IgD-negative memory B cell (primary cell): ENCODE measurements at regions not wholly inside any gene's neighbourhood (a gene's known extent, or its start where the extent isn't known, plus 50 kb on each side); places are given as distances from the start of the nearest gene placed in this dataset.

ENCODE experiments used
- H3K27ac Mint-ChIP-seq, 3 donors: one replicate each; pipeline ENCODE4 v1.8.0; 2020 to 2022; ENCODE audit warnings: mild to moderate bottlenecking in 3 of 3, mixed read lengths in 3 of 3, moderate library complexity in 1 of 3
- H3K27me3 Mint-ChIP-seq: one replicate; pipeline ENCODE4 v1.8.0; 2021; ENCODE audit warnings: mixed read lengths
- H3K36me3 Mint-ChIP-seq: one replicate; pipeline ENCODE4 v1.8.0; 2020; ENCODE audit warnings: mild to moderate bottlenecking, mixed read lengths
- H3K4me1 Mint-ChIP-seq, 3 donors: one replicate each; pipeline ENCODE4 v1.8.0; 2020 to 2022; ENCODE audit warnings: mixed read lengths in 3 of 3, mild to moderate bottlenecking in 1 of 3
- H3K4me3 Mint-ChIP-seq, 4 donors: one replicate each; pipeline ENCODE4 v1.8.0; 2020 to 2022; ENCODE audit warnings: mild to moderate bottlenecking in 4 of 4, mixed read lengths in 4 of 4, moderate library complexity in 3 of 4
- H3K9me3 Mint-ChIP-seq, 3 donors: one replicate each; pipeline ENCODE4 v1.8.0; 2020 to 2021; ENCODE audit warnings: mixed read lengths in 3 of 3, mild to moderate bottlenecking in 1 of 3

- no peaks in the 10 kb centered on the region for H3K27me3 Mint-ChIP-seq
- peaks cover 35% of the 10 kb centered on the region for H3K36me3 Mint-ChIP-seq
- no peaks in the 10 kb centered on the region for H3K4me1 Mint-ChIP-seq
- H3K4me3 Mint-ChIP-seq = no peak overlapping the region
- peaks cover 0 to 6% (median 4%) of the 10 kb centered on the region in 3 donors for H3K9me3 Mint-ChIP-seq
- peak overlapping the region in 1 of 3 donors; percentile 54 for H3K27ac Mint-ChIP-seq
Observed at GRCh38 chr22:26779929-26780328, 122.5 kb downstream of the MIAT start.

GRCh38 chr22:26780521-26780920 is 123.1 kb downstream of the MIAT start:
- Mint-ChIP-seq H3K4me1 (peaks cover 0 to 2% (median 1%) of the 10 kb centered on the region in 3 donors), H3K36me3 (peaks cover 30% of the 10 kb centered on the region), H3K9me3 (peaks cover 0 to 6% (median 2%) of the 10 kb centered on the region in 3 donors), H3K27ac (no peak overlapping the region), H3K27me3 (no peaks in the 10 kb centered on the region), H3K4me3 (no peak overlapping the region)

GRCh38 chr22:26781062-26781461 is 123.7 kb downstream of the MIAT start:
- Mint-ChIP-seq H3K4me3 (no peak overlapping the region), H3K27me3 (no peaks in the 10 kb centered on the region), H3K36me3 (peaks cover 28% of the 10 kb centered on the region), H3K9me3 (peaks cover 0 to 6% (median 0%) of the 10 kb centered on the region in 3 donors), H3K4me1 (peaks cover 0 to 5% (median 4%) of the 10 kb centered on the region in 3 donors), H3K27ac (no peak overlapping the region)

GRCh38 chr22:26781596-26781995 is 124.2 kb downstream of the MIAT start:
- Mint-ChIP-seq H3K4me1 (peaks cover 0 to 5% (median 4%) of the 10 kb centered on the region in 3 donors), H3K9me3 (peaks cover 0 to 6% (median 0%) of the 10 kb centered on the region in 3 donors), H3K4me3 (no peak overlapping the region), H3K36me3 (peaks cover 28% of the 10 kb centered on the region), H3K27ac (no peak overlapping the region), H3K27me3 (no peaks in the 10 kb centered on the region)

- H3K9me3 Mint-ChIP-seq = peaks cover 0 to 6% (median 0%) of the 10 kb centered on the region in 3 donors
- H3K36me3 Mint-ChIP-seq = peaks cover 21% of the 10 kb centered on the region
- H3K4me1 Mint-ChIP-seq = peaks cover 0 to 5% (median 4%) of the 10 kb centered on the region in 3 donors
- H3K27me3 Mint-ChIP-seq = no peaks in the 10 kb centered on the region
- no peak overlapping the region for H3K4me3 Mint-ChIP-seq
- H3K27ac Mint-ChIP-seq = no peak overlapping the region
Observed at GRCh38 chr22:26783885-26784284, 126.5 kb downstream of the MIAT start.

GRCh38 chr22:26784772-26785171 is 127.4 kb downstream of the MIAT start:
- Mint-ChIP-seq H3K9me3 (peaks cover 0 to 1% (median 0%) of the 10 kb centered on the region in 3 donors), H3K4me1 (peaks cover 0 to 5% (median 4%) of the 10 kb centered on the region in 3 donors), H3K27me3 (no peaks in the 10 kb centered on the region), H3K27ac (no peak overlapping the region), H3K4me3 (no peak overlapping the region), H3K36me3 (peaks cover 15% of the 10 kb centered on the region)

- H3K4me1 Mint-ChIP-seq = peaks cover 0 to 5% (median 4%) of the 10 kb centered on the region in 3 donors
- H3K27ac Mint-ChIP-seq = no peak overlapping the region
- peaks cover 0 to 2% (median 0%) of the 10 kb centered on the region in 3 donors for H3K9me3 Mint-ChIP-seq
- H3K4me3 Mint-ChIP-seq = no peak overlapping the region
- no peaks in the 10 kb centered on the region for H3K27me3 Mint-ChIP-seq
- H3K36me3 Mint-ChIP-seq = peaks cover 22% of the 10 kb centered on the region
Observed at GRCh38 chr22:26785932-26786331, 128.5 kb downstream of the MIAT start.

GRCh38 chr22:26786398-26786797 is 129.0 kb downstream of the MIAT start:
- H3K4me3 Mint-ChIP-seq = no peak overlapping the region

GRCh38 chr22:26789951-26790350 is 132.6 kb downstream of the MIAT start:
- H3K27ac Mint-ChIP-seq = no peak overlapping the region
- H3K4me3 Mint-ChIP-seq = no peak overlapping the region
- peaks cover 31% of the 10 kb centered on the region for H3K36me3 Mint-ChIP-seq
- peaks cover 0 to 3% (median 0%) of the 10 kb centered on the region in 3 donors for H3K9me3 Mint-ChIP-seq
- peaks cover 0 to 6% (median 4%) of the 10 kb centered on the region in 3 donors for H3K4me1 Mint-ChIP-seq
- no peaks in the 10 kb centered on the region for H3K27me3 Mint-ChIP-seq

More at GRCh38 chr22:26786398-26786797, 129.0 kb downstream of the MIAT start:
- peaks cover 0 to 3% (median 0%) of the 10 kb centered on the region in 3 donors for H3K9me3 Mint-ChIP-seq
- no peak overlapping the region for H3K27ac Mint-ChIP-seq
- no peaks in the 10 kb centered on the region for H3K27me3 Mint-ChIP-seq
- H3K4me1 Mint-ChIP-seq = peaks cover 0 to 5% (median 4%) of the 10 kb centered on the region in 3 donors
- H3K36me3 Mint-ChIP-seq = peaks cover 26% of the 10 kb centered on the region

GRCh38 chr22:26792522-26792921 is 135.1 kb downstream of the MIAT start:
- Mint-ChIP-seq H3K27me3 (no peaks in the 10 kb centered on the region), H3K9me3 (peaks cover 0 to 3% (median 0%) of the 10 kb centered on the region in 3 donors), H3K27ac (no peak overlapping the region), H3K36me3 (peaks cover 34% of the 10 kb centered on the region), H3K4me1 (peaks cover 0 to 2% (median 0%) of the 10 kb centered on the region in 3 donors), H3K4me3 (no peak overlapping the region)

- peaks cover 23% of the 10 kb centered on the region for H3K36me3 Mint-ChIP-seq
- no peaks in the 10 kb centered on the region for H3K27me3 Mint-ChIP-seq
- H3K27ac Mint-ChIP-seq = peak overlapping the region in 1 of 3 donors; percentile 11
- no peaks in the 10 kb centered on the region for H3K9me3 Mint-ChIP-seq
- peaks cover 0 to 4% (median 0%) of the 10 kb centered on the region in 3 donors for H3K4me1 Mint-ChIP-seq
- no peak overlapping the region for H3K4me3 Mint-ChIP-seq
Observed at GRCh38 chr22:26796785-26797184, 139.4 kb downstream of the MIAT start.

- Mint-ChIP-seq H3K4me3 (no peak overlapping the region), H3K27ac (peak overlapping the region in 1 of 3 donors; percentile 71), H3K27me3 (no peaks in the 10 kb centered on the region)
Observed at GRCh38 chr22:26797910-26798309, 140.5 kb downstream of the MIAT start.

GRCh38 chr22:26798462-26799065 is 141.2 kb downstream of the MIAT start:
- no peak overlapping the region for H3K4me3 Mint-ChIP-seq
- no peaks in the 10 kb centered on the region for H3K27me3 Mint-ChIP-seq
- no peak overlapping the region for H3K27ac Mint-ChIP-seq
- H3K9me3 Mint-ChIP-seq = no peaks in the 10 kb centered on the region
- peaks cover 0 to 4% (median 0%) of the 10 kb centered on the region in 3 donors for H3K4me1 Mint-ChIP-seq
- H3K36me3 Mint-ChIP-seq = peaks cover 21% of the 10 kb centered on the region

More at GRCh38 chr22:26797910-26798309, 140.5 kb downstream of the MIAT start:
- H3K4me1 Mint-ChIP-seq = peaks cover 0 to 4% (median 0%) of the 10 kb centered on the region in 3 donors
- no peaks in the 10 kb centered on the region for H3K9me3 Mint-ChIP-seq
- peaks cover 21% of the 10 kb centered on the region for H3K36me3 Mint-ChIP-seq

- H3K9me3 Mint-ChIP-seq = no peaks in the 10 kb centered on the region
- peaks cover 0 to 2% (median 0%) of the 10 kb centered on the region in 3 donors for H3K4me1 Mint-ChIP-seq
- no peak overlapping the region for H3K27ac Mint-ChIP-seq
- no peaks in the 10 kb centered on the region for H3K27me3 Mint-ChIP-seq
- no peak overlapping the region for H3K4me3 Mint-ChIP-seq
- peaks cover 11% of the 10 kb centered on the region for H3K36me3 Mint-ChIP-seq
Observed at GRCh38 chr22:26800858-26801257, 143.5 kb downstream of the MIAT start.

- Mint-ChIP-seq H3K4me1 (peaks cover 0 to 2% (median 0%) of the 10 kb centered on the region in 3 donors), H3K4me3 (no peak overlapping the region), H3K27ac (no peak overlapping the region), H3K27me3 (no peaks in the 10 kb centered on the region), H3K36me3 (peaks cover 11% of the 10 kb centered on the region), H3K9me3 (no peaks in the 10 kb centered on the region)
Observed at GRCh38 chr22:26801449-26801848, 144.1 kb downstream of the MIAT start.

- Mint-ChIP-seq H3K4me1 (peaks cover 0 to 2% (median 0%) of the 10 kb centered on the region in 3 donors), H3K4me3 (no peak overlapping the region), H3K27me3 (no peaks in the 10 kb centered on the region), H3K27ac (no peak overlapping the region), H3K36me3 (peaks cover 5% of the 10 kb centered on the region), H3K9me3 (peaks cover 0 to 4% (median 0%) of the 10 kb centered on the region in 3 donors)
Observed at GRCh38 chr22:26804315-26804714, 146.9 kb downstream of the MIAT start.
